GM23338 (cell line): ENCODE measurements at regions not wholly inside any gene's neighbourhood (a gene's known extent, or its start where the extent isn't known, plus 50 kb on each side); places are given as distances from the start of the nearest gene placed in this dataset.

Source experiments
- ETS1 ChIP-seq: IDR thresholded peaks from 2 replicates; pipeline ENCODE4 v1.6.1; 2016; ENCODE audit warnings: antibody characterized with exemption
- JUNB ChIP-seq: IDR thresholded peaks from one replicate; pipeline ENCODE4 v1.6.1; 2016; ENCODE audit warnings: antibody characterized with exemption; ENCODE audit not compliant: unreplicated experiment
- REST ChIP-seq: IDR thresholded peaks from one replicate; pipeline ENCODE4 v1.6.1; 2018; ENCODE audit warnings: antibody characterized with exemption; ENCODE audit not compliant: unreplicated experiment
- ZNF114 ChIP-seq: fragments of 250-450 bp; sonication (Bioruptor Pico); IDR thresholded peaks from 2 replicates; pipeline ENCODE4 v1.5.0; 2020; ENCODE audit warnings: mild to moderate bottlenecking, moderate library complexity
- ZNF331 ChIP-seq: fragments of 250-450 bp; sonication (Bioruptor Pico); IDR thresholded peaks from 2 replicates; pipeline ENCODE4 v1.5.0; 2020; ENCODE audit warnings: low read depth, mild to moderate bottlenecking, moderate library complexity
- ZNF462 ChIP-seq: fragments of 250-450 bp; sonication (Bioruptor Pico); IDR thresholded peaks from 2 replicates; pipeline ENCODE4 v1.5.0; 2020; ENCODE audit warnings: mild to moderate bottlenecking, moderate library complexity

GRCh38 chr12:124109760-124110159 lies 136.7 kb downstream of the ZNF664 start (continued):
- TF ChIP-seq ZNF462 = no peak
- TF ChIP-seq ZNF114 = no peak
- TF ChIP-seq REST = no peak
- TF ChIP-seq ZNF331 = no peak
- TF ChIP-seq JUNB = no peak
- TF ChIP-seq ETS1 = peak; percentile 71
